Keratinocyte (primary cell): ENCODE measurements at regions not wholly inside any gene's neighbourhood (a gene's known extent, or its start where the extent isn't known, plus 50 kb on each side); places are given as distances from the start of the nearest gene placed in this dataset.

Experiments used
- DNase-seq: peaks from one replicate; pipeline ENCODE4 v3.0.0-alpha.2; 2011; ENCODE audit warnings: low read depth, missing footprints, low spot score
- FAIRE-seq: peaks from 2 replicates; lab custom pipeline; 2011; peaks lifted over from hg19 to GRCh38; lab: Jason Lieb, UNC
- H2AFZ ChIP-seq: 2 replicates; pipeline ENCODE4 v1.6.0; 2012; ENCODE audit warnings: low read length, control low read depth, inconsistent platforms; ENCODE audit not compliant: control insufficient read depth
- H3K27ac ChIP-seq: 2 replicates; pipeline ENCODE4 v1.5.1; 2011; ENCODE audit warnings: low read length; ENCODE audit not compliant: control insufficient read depth, insufficient read depth
- H3K27me3 ChIP-seq: 3 replicates; pipeline ENCODE4 v1.6.0; 2011; ENCODE audit warnings: low read length; ENCODE audit not compliant: control insufficient read depth, insufficient read depth; ENCODE audit errors: extremely low read depth
- H3K36me3 ChIP-seq, 2 experiments: 2 replicates in 1 of 2; 3 replicates in 1 of 2; pipeline ENCODE4 v1.5.1; 2011; ENCODE audit warnings: low read length in 2 of 2, mild to moderate bottlenecking in 1 of 2; ENCODE audit not compliant: control insufficient read depth in 2 of 2, insufficient read depth in 2 of 2; ENCODE audit errors: extremely low read depth in 1 of 2
- H3K4me1 ChIP-seq: 3 replicates; pipeline ENCODE4 v1.5.1; 2011; ENCODE audit warnings: low read length; ENCODE audit not compliant: control insufficient read depth, insufficient read depth; ENCODE audit errors: extremely low read depth
- H3K4me2 ChIP-seq: 3 replicates; pipeline ENCODE4 v1.6.0; 2011; ENCODE audit warnings: low read depth, low read length; ENCODE audit not compliant: control insufficient read depth, insufficient read depth; ENCODE audit errors: extremely low read depth
- H3K4me3 ChIP-seq, 3 experiments: fragments of 200-600 bp in 1 of 3; sonication (generic) in 1 of 3; 2 replicates in 2 of 3; 3 replicates in 1 of 3; pipeline ENCODE4 v1.5.1; 2011 to 2016; ENCODE audit warnings: low read length in 3 of 3, mild to moderate bottlenecking in 3 of 3, control low read depth in 2 of 3, inconsistent platforms in 1 of 3, low read depth in 1 of 3, mixed read lengths in 1 of 3, mixed run types in 1 of 3, moderate library complexity in 1 of 3; ENCODE audit not compliant: control insufficient read depth in 2 of 3, insufficient read depth in 2 of 3; ENCODE audit errors: extremely low read depth in 1 of 3
- H3K79me2 ChIP-seq: 2 replicates; pipeline ENCODE4 v1.6.0; 2012; ENCODE audit warnings: low read length; ENCODE audit not compliant: control insufficient read depth, insufficient read depth
- H3K9ac ChIP-seq: 3 replicates; pipeline ENCODE4 v1.6.0; 2011; ENCODE audit warnings: low read length; ENCODE audit not compliant: control insufficient read depth, insufficient read depth; ENCODE audit errors: extremely low read depth
- H3K9me1 ChIP-seq: 3 replicates; pipeline ENCODE4 v1.6.0; 2011; ENCODE audit warnings: low read length; ENCODE audit not compliant: control insufficient read depth, insufficient read depth; ENCODE audit errors: extremely low read depth
- H3K9me3 ChIP-seq: 2 replicates; pipeline ENCODE4 v1.5.1; 2012; ENCODE audit warnings: low read depth, low read length; ENCODE audit not compliant: control insufficient read depth
- H4K20me1 ChIP-seq: 3 replicates; pipeline ENCODE4 v1.6.0; 2011; ENCODE audit warnings: low read length; ENCODE audit not compliant: control insufficient read depth, insufficient read depth; ENCODE audit errors: extremely low read depth
- CTCF ChIP-seq, 3 experiments: IDR thresholded peaks in 1 of 3; conservative IDR thresholded peaks in 1 of 3; optimal IDR thresholded peaks in 1 of 3; 2 replicates in 2 of 3; 3 replicates in 1 of 3; pipeline versions ENCODE3 to v1.5.1; 2011; ENCODE audit warnings: low read length in 3 of 3, mild to moderate bottlenecking in 3 of 3, moderate library complexity in 2 of 3, control low read depth in 1 of 3, inconsistent platforms in 1 of 3; ENCODE audit not compliant: insufficient read depth in 2 of 3; ENCODE audit errors: extremely low read depth in 1 of 3
- EZH2 ChIP-seq: IDR thresholded peaks from one replicate; pipeline ENCODE4 v1.6.1; 2012; ENCODE audit warnings: inconsistent platforms, mild to moderate bottlenecking, low read length, moderate library complexity
- dilution Hi-C: fragments of 300-500 bp; cut with MboI; formaldehyde crosslinking; loops from one replicate; pipeline ENCODE4 v1.7.0; 2020; ENCODE audit warnings: low sequenced_read_pairs; ENCODE audit not compliant: extremely low pct_ligation_motif_present

GRCh38 chr3:72595927-72596610, 252.2 kb downstream of the SHQ1 start:
- H3K4me1 ChIP-seq = peaks cover 13% of the 10 kb centered on the region
- no peak overlapping the region for H3K4me3 ChIP-seq
- H3K9ac ChIP-seq = no peak overlapping the region
- H2AFZ ChIP-seq = no peak overlapping the region
- H3K9me3 ChIP-seq = no peaks in the 10 kb centered on the region
- TF ChIP-seq CTCF (optimal IDR thresholded peaks at IDR 0.05 in 1 of 3, IDR thresholded peaks at IDR 0.05 in 1 of 3, conservative IDR thresholded peaks at IDR 0.05 in 1 of 3; ENCODE audit: extremely low read depth in 1 of 3, insufficient read depth in 2 of 3, low read length in 3 of 3) (no peak), EZH2 (no peak)
- no peak for FAIRE-seq
- no peaks in the 10 kb centered on the region for H3K36me3 ChIP-seq
- H3K79me2 ChIP-seq = no peaks in the 10 kb centered on the region
- H3K9me1 ChIP-seq = no peaks in the 10 kb centered on the region
- DNase-seq = no peak
- no peak overlapping the region for H3K4me2 ChIP-seq
- peaks cover 10% of the 10 kb centered on the region for H3K27me3 ChIP-seq
- no peaks in the 10 kb centered on the region for H4K20me1 ChIP-seq
- H3K27ac ChIP-seq = no peak overlapping the region
- dilution Hi-C loops = no loop called here

GRCh38 chr3:72595376-72595775, 252.9 kb downstream of the SHQ1 start:
- DNase-seq (no peak), FAIRE-seq (no peak)
- Histone ChIP-seq H3K36me3 (no peaks in the 10 kb centered on the region), H3K9ac (no peak overlapping the region), H4K20me1 (no peaks in the 10 kb centered on the region), H3K4me3 (no peak overlapping the region), H3K9me3 (no peaks in the 10 kb centered on the region), H3K79me2 (no peaks in the 10 kb centered on the region), H2AFZ (no peak overlapping the region), H3K4me2 (no peak overlapping the region), H3K9me1 (no peaks in the 10 kb centered on the region), H3K27ac (no peak overlapping the region), H3K4me1 (peaks cover 13% of the 10 kb centered on the region), H3K27me3 (peaks cover 10% of the 10 kb centered on the region)
- dilution Hi-C loops = no loop called here
- no peak for TF ChIP-seq EZH2
- no peak for TF ChIP-seq CTCF (optimal IDR thresholded peaks at IDR 0.05 in 1 of 3, IDR thresholded peaks at IDR 0.05 in 1 of 3, conservative IDR thresholded peaks at IDR 0.05 in 1 of 3; ENCODE audit: extremely low read depth in 1 of 3, insufficient read depth in 2 of 3, low read length in 3 of 3)
